Astrocyte (in vitro differentiated cells and primary cell): ENCODE measurements at regions not wholly inside any gene's neighbourhood (a gene's known extent, or its start where the extent isn't known, plus 50 kb on each side); places are given as distances from the start of the nearest gene placed in this dataset.

Experiments
- DNase-seq: peaks from one replicate; pipeline ENCODE4 v3.0.0-alpha.2; 2010; ENCODE audit warnings: low read depth
- FAIRE-seq: peaks from 2 replicates; lab custom pipeline; 2011; peaks lifted over from hg19 to GRCh38; lab: Jason Lieb, UNC
- H2AFZ ChIP-seq: 2 replicates; pipeline ENCODE4 v1.6.0; 2012; ENCODE audit warnings: low read depth, low read length, inconsistent platforms
- H3K27ac ChIP-seq: 2 replicates; pipeline ENCODE4 v1.5.1; 2011; ENCODE audit warnings: low read depth, low read length, inconsistent platforms
- H3K27me3 ChIP-seq: 2 replicates; pipeline ENCODE4 v1.6.0; 2011; ENCODE audit warnings: low read length, inconsistent platforms; ENCODE audit not compliant: insufficient read depth
- H3K36me3 ChIP-seq: 2 replicates; pipeline ENCODE4 v1.5.1; 2011; ENCODE audit warnings: low read length, inconsistent platforms; ENCODE audit not compliant: insufficient read depth
- H3K4me1 ChIP-seq: 2 replicates; pipeline ENCODE4 v1.5.1; 2011; ENCODE audit warnings: low read length, inconsistent platforms; ENCODE audit not compliant: insufficient read depth
- H3K4me2 ChIP-seq: 2 replicates; pipeline ENCODE4 v1.6.0; 2012; ENCODE audit warnings: low read length, inconsistent platforms
- H3K4me3 ChIP-seq: 2 replicates; pipeline ENCODE4 v1.5.1; 2011; ENCODE audit warnings: low read depth, mild to moderate bottlenecking, low read length, inconsistent platforms; ENCODE audit not compliant: insufficient read depth
- H3K79me2 ChIP-seq: 2 replicates; pipeline ENCODE4 v1.6.0; 2012; ENCODE audit warnings: mild to moderate bottlenecking, low read length, inconsistent platforms; ENCODE audit not compliant: insufficient read depth
- H3K9ac ChIP-seq: 2 replicates; pipeline ENCODE4 v1.6.0; 2012; ENCODE audit warnings: mild to moderate bottlenecking, low read length, inconsistent platforms
- H3K9me3 ChIP-seq: 2 replicates; pipeline ENCODE4 v1.5.1; 2012; ENCODE audit warnings: low read depth, mild to moderate bottlenecking, low read length, inconsistent platforms; ENCODE audit not compliant: insufficient read depth
- H4K20me1 ChIP-seq: 2 replicates; pipeline ENCODE4 v1.6.0; 2012; ENCODE audit warnings: low read length, inconsistent platforms; ENCODE audit not compliant: insufficient read depth
- H3K27ac Mint-ChIP-seq: one replicate; pipeline ENCODE4 v1.8.0; 2021; ENCODE audit warnings: mild to moderate bottlenecking, mixed read lengths; ENCODE audit not compliant: unreplicated experiment
- H3K27me3 Mint-ChIP-seq: one replicate; pipeline ENCODE4 v1.8.0; 2021; ENCODE audit warnings: low read depth, mixed read lengths; ENCODE audit not compliant: unreplicated experiment
- H3K36me3 Mint-ChIP-seq: one replicate; pipeline ENCODE4 v1.8.0; 2021; ENCODE audit warnings: low read depth, mixed read lengths; ENCODE audit not compliant: unreplicated experiment
- H3K4me1 Mint-ChIP-seq: one replicate; pipeline ENCODE4 v1.8.0; 2021; ENCODE audit warnings: low read depth, mixed read lengths; ENCODE audit not compliant: unreplicated experiment
- H3K4me3 Mint-ChIP-seq: one replicate; pipeline ENCODE4 v1.8.0; 2021; ENCODE audit warnings: mild to moderate bottlenecking, moderate library complexity, mixed read lengths; ENCODE audit not compliant: unreplicated experiment
- H3K9me3 Mint-ChIP-seq: one replicate; pipeline ENCODE4 v1.8.0; 2021; ENCODE audit warnings: mild to moderate bottlenecking, mixed read lengths; ENCODE audit not compliant: unreplicated experiment
- EZH2 ChIP-seq: IDR thresholded peaks from 2 replicates; pipeline ENCODE4 v1.6.1; 2012; ENCODE audit warnings: mild to moderate bottlenecking, low read length, inconsistent platforms; ENCODE audit not compliant: insufficient read depth
- TF ChIP-seq, protein P1 (sequence below): IDR thresholded peaks from 2 replicates; pipeline ENCODE4 v1.5.1; 2011; ENCODE audit warnings: low read depth, mild to moderate bottlenecking, inconsistent platforms, low read length, moderate library complexity; ENCODE audit not compliant: insufficient read depth

- FAIRE-seq = no peak
- H3K36me3 ChIP-seq = no peaks in the 10 kb centered on the region
- no peaks in the 10 kb centered on the region for H3K36me3 Mint-ChIP-seq
Measured at GRCh38 chr3:163538387-163538786, 1539.9 kb downstream of the SI start.

DNA sequence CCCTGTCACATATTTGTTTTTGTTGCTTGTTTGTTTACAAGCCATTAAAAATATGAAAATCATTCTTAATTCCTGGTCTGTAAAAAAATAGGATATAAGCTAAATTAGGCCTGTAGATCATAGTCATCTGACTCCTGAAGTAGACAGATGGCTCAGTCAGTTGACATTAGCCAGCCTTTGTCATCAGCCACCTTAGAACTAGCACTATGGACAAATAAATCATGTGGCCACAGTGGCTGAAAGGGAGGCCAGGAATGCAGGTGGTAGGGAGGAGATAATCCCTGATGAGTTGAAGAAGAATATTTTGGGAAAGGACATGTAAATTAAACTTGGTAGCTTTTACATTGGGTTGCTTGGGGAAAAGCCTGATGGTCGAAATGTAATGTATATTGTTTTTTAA lies 1544.9 kb downstream of the SI start:
- TF ChIP-seq, protein P1, sequence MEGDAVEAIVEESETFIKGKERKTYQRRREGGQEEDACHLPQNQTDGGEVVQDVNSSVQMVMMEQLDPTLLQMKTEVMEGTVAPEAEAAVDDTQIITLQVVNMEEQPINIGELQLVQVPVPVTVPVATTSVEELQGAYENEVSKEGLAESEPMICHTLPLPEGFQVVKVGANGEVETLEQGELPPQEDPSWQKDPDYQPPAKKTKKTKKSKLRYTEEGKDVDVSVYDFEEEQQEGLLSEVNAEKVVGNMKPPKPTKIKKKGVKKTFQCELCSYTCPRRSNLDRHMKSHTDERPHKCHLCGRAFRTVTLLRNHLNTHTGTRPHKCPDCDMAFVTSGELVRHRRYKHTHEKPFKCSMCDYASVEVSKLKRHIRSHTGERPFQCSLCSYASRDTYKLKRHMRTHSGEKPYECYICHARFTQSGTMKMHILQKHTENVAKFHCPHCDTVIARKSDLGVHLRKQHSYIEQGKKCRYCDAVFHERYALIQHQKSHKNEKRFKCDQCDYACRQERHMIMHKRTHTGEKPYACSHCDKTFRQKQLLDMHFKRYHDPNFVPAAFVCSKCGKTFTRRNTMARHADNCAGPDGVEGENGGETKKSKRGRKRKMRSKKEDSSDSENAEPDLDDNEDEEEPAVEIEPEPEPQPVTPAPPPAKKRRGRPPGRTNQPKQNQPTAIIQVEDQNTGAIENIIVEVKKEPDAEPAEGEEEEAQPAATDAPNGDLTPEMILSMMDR = no peak
- TF ChIP-seq EZH2 = no peak
- Mint-ChIP-seq H3K4me3 (no peak overlapping the region), H3K27ac (no peak overlapping the region), H3K4me1 (no peaks in the 10 kb centered on the region), H3K27me3 (no peaks in the 10 kb centered on the region), H3K36me3 (no peaks in the 10 kb centered on the region), H3K9me3 (no peaks in the 10 kb centered on the region)
- no peaks in the 10 kb centered on the region for H3K79me2 ChIP-seq
- H3K36me3 ChIP-seq = no peaks in the 10 kb centered on the region
- H3K4me2 ChIP-seq = no peak overlapping the region
- H3K9ac ChIP-seq = no peak overlapping the region
- FAIRE-seq = no peak
- H3K4me3 ChIP-seq = no peak overlapping the region
- no peaks in the 10 kb centered on the region for H4K20me1 ChIP-seq
- H3K27me3 ChIP-seq = no peaks in the 10 kb centered on the region
- no peaks in the 10 kb centered on the region for H3K9me3 ChIP-seq
- no peaks in the 10 kb centered on the region for H3K4me1 ChIP-seq
- H3K27ac ChIP-seq = no peak overlapping the region
- no peak for DNase-seq
- no peak overlapping the region for H2AFZ ChIP-seq

More at GRCh38 chr3:163538387-163538786, 1539.9 kb downstream of the SI start:
- Histone ChIP-seq H3K27ac (no peak overlapping the region), H4K20me1 (no peaks in the 10 kb centered on the region), H3K9me3 (no peaks in the 10 kb centered on the region), H3K79me2 (no peaks in the 10 kb centered on the region), H2AFZ (no peak overlapping the region), H3K4me2 (no peak overlapping the region), H3K27me3 (no peaks in the 10 kb centered on the region), H3K9ac (no peak overlapping the region), H3K4me3 (no peak overlapping the region), H3K4me1 (no peaks in the 10 kb centered on the region)
- H3K9me3 Mint-ChIP-seq = no peaks in the 10 kb centered on the region
- no peak overlapping the region for H3K27ac Mint-ChIP-seq
- no peak for DNase-seq
- TF ChIP-seq, protein P1 = no peak
- no peak for TF ChIP-seq EZH2
- no peaks in the 10 kb centered on the region for H3K27me3 Mint-ChIP-seq
- H3K4me1 Mint-ChIP-seq = no peaks in the 10 kb centered on the region
- no peak overlapping the region for H3K4me3 Mint-ChIP-seq

DNA sequence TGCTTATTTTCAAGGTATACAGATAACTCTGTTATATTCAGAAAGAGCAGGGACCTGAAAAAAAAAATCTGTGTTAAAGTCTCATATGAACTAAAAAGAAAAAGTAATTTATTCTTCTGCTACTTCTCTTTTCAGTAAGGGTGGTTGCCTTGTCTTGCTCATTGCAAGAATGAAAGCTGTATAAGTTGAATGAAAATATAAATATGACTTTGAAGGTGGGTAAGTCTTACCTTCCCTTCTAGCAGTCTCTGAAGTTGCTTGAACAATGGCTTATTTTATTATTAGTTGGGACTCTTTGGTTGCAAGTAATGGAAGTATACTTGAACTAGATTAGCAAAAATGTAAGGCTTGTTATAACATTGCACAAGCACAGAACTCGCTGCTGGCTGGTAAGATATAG lies 1554.9 kb downstream of the SI start:
- no peak overlapping the region for H3K9ac ChIP-seq
- TF ChIP-seq EZH2 = no peak
- TF ChIP-seq, protein P1 = no peak
- H4K20me1 ChIP-seq = no peaks in the 10 kb centered on the region
- no peak overlapping the region for H3K4me3 ChIP-seq
- H3K27ac Mint-ChIP-seq = no peak overlapping the region
- no peaks in the 10 kb centered on the region for H3K9me3 ChIP-seq
- no peak overlapping the region for H3K4me2 ChIP-seq
- H3K4me3 Mint-ChIP-seq = no peak overlapping the region
- no peak for DNase-seq
- no peak overlapping the region for H2AFZ ChIP-seq
- no peaks in the 10 kb centered on the region for H3K9me3 Mint-ChIP-seq
- H3K27me3 ChIP-seq = no peaks in the 10 kb centered on the region
- no peak for FAIRE-seq
- no peaks in the 10 kb centered on the region for H3K36me3 Mint-ChIP-seq
- no peaks in the 10 kb centered on the region for H3K4me1 Mint-ChIP-seq
- H3K79me2 ChIP-seq = no peaks in the 10 kb centered on the region
- no peaks in the 10 kb centered on the region for H3K4me1 ChIP-seq
- no peaks in the 10 kb centered on the region for H3K27me3 Mint-ChIP-seq
- H3K36me3 ChIP-seq = no peaks in the 10 kb centered on the region
- no peak overlapping the region for H3K27ac ChIP-seq
